Tibial artery (tissue), 4 donors: ENCODE measurements at regions not wholly inside any gene's neighbourhood (a gene's known extent, or its start where the extent isn't known, plus 50 kb on each side); places are given as distances from the start of the nearest gene placed in this dataset.

Experiments
- DNase-seq, 2 donors: peaks; one replicate each; pipeline ENCODE4 v3.0.0-alpha.2; 2019
- H3K27ac ChIP-seq, 2 donors: fragments of 200-600 bp; sonication (generic) in 1 of 2; 1 replicate in 1 of 2; 2 replicates in 1 of 2; pipeline ENCODE4 v1.5.1; 2018 to 2019; ENCODE audit warnings: mild to moderate bottlenecking in 1 of 2
- H3K27me3 ChIP-seq, 2 donors: fragments of 200-600 bp; sonication (generic) in 1 of 2; one replicate each; pipeline versions ENCODE4 v1.5.1 to v1.6.0; 2016 to 2019
- H3K36me3 ChIP-seq, 3 donors: fragments of 200-600 bp; sonication (generic) in 2 of 3; one replicate each; pipeline ENCODE4 v1.5.1; 2016 to 2019; ENCODE audit warnings: mild to moderate bottlenecking in 2 of 3
- H3K4me1 ChIP-seq, 4 donors: fragments of 200-600 bp; sonication (generic) in 2 of 4; 1 replicate in 3 of 4; 2 replicates in 1 of 4; pipeline ENCODE4 v1.5.1; 2016 to 2019
- H3K4me3 ChIP-seq, 2 donors: fragments of 200-600 bp; sonication (generic) in 1 of 2; 1 replicate in 1 of 2; 2 replicates in 1 of 2; pipeline ENCODE4 v1.5.1; 2018 to 2019; ENCODE audit warnings: mild to moderate bottlenecking in 2 of 2
- H3K9me3 ChIP-seq, 3 donors: fragments of 200-600 bp; sonication (generic) in 1 of 3; one replicate each; pipeline ENCODE4 v1.5.1; 2016 to 2019
- intact Hi-C: fragments of 100-400 bp; cut with DNase I; formaldehyde crosslinking; loops from one replicate; pipeline ENCODE4 v1.15.0; 2023; ENCODE audit warnings: low total_unique reads
- TF ChIP-seq, protein P1 (sequence below), 2 experiments: fragments of 200-600 bp in 1 of 2; fragments of 450-650 bp in 1 of 2; IDR thresholded peaks; one replicate each; pipeline ENCODE4 v1.5.1; 2017 to 2019; ENCODE audit warnings: antibody characterized with exemption in 2 of 2, mild to moderate bottlenecking in 1 of 2, moderate library complexity in 1 of 2

DNA sequence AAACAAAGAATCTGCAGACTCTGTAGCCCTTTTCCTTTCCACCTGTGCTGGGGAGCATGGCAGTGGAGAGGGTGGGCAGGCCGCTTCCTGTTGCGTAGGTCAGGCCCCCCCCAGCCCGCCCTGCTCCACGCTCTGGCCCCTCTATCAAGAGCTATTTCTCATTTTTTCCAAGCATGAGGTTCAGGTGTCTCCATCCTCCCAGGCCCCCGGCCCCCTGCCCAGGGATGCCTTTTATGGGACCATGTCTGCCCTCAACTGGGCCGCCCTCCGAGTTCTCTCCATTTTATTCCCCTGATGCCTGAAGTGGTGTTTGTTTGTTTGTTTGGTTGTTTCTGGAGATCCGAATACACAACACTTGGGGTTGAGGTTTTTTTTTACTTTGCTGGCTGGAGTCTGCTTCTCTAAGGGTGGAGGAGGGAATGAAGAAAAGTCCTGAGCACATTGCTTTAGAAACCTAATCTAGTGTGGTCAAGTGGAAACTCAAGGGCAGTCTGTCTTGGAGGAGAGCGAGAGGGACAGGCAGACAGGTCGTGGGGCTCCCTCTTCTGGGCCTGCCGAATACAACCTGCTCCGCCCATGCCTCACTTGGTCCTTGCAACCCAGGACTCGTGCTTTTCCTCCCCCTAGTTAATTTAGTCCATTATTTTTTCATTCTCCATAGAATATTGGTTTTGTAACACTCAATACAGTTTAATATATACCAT lies 176.5 kb upstream of the LYSMD4 start:
- Histone ChIP-seq H3K36me3 (no peaks in the 10 kb centered on the region), H3K4me1 (no peaks in the 10 kb centered on the region), H3K4me3 (no peak overlapping the region), H3K27ac (no peak overlapping the region), H3K27me3 (no peaks in the 10 kb centered on the region), H3K9me3 (no peaks in the 10 kb centered on the region)
- no peak for DNase-seq
- intact Hi-C loops, result no loop called here
- TF ChIP-seq, protein P1, sequence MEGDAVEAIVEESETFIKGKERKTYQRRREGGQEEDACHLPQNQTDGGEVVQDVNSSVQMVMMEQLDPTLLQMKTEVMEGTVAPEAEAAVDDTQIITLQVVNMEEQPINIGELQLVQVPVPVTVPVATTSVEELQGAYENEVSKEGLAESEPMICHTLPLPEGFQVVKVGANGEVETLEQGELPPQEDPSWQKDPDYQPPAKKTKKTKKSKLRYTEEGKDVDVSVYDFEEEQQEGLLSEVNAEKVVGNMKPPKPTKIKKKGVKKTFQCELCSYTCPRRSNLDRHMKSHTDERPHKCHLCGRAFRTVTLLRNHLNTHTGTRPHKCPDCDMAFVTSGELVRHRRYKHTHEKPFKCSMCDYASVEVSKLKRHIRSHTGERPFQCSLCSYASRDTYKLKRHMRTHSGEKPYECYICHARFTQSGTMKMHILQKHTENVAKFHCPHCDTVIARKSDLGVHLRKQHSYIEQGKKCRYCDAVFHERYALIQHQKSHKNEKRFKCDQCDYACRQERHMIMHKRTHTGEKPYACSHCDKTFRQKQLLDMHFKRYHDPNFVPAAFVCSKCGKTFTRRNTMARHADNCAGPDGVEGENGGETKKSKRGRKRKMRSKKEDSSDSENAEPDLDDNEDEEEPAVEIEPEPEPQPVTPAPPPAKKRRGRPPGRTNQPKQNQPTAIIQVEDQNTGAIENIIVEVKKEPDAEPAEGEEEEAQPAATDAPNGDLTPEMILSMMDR (IDR thresholded peaks at IDR 0.05), result no peak

DNA sequence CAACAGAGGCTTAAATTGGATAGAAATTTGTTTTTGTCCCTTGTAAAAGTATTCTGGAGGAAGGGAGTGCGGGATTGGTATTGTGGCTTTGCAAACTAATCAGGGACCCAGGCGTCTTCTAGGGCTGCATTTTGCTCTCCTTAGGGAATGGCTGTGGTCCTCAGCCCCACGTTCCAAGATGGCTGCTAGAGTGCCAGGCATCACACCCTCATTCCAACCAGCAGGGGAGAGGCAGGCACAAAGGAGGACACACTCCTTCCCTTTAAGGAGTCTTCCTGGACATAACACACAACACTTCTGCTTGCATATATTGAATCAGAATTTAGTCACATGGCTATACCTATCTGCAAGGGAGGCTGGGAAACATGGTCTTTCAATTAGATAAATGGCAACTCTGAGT lies 174.5 kb upstream of the LYSMD4 start:
- Histone ChIP-seq H3K9me3 (no peaks in the 10 kb centered on the region), H3K27me3 (no peaks in the 10 kb centered on the region), H3K4me1 (no peaks in the 10 kb centered on the region), H3K27ac (no peak overlapping the region), H3K36me3 (no peaks in the 10 kb centered on the region), H3K4me3 (no peak overlapping the region)
- TF ChIP-seq, protein P1 (IDR thresholded peaks at IDR 0.05), result no peak
- intact Hi-C loops, result no loop called here
- no peak for DNase-seq

DNA sequence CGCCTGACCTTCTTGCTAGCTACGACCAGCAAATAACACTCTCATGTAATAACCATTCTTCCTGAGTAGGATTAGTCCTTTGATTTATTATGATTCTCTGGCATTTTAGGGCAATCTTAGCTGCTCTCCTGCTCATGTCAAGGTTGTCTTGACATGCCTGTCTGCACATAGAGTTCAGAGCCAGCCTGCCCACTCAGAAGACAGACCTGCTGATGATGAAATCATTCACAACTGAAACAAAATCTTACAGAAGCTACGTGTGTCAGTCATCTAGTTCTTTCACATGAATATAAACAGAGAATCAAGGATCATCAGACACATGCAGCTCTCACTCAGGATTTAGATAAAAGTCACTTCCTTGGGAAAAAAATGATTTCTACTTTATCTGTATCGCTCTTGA lies 173.6 kb upstream of the LYSMD4 start:
- DNase-seq, result no peak
- Histone ChIP-seq H3K4me3 (no peak overlapping the region), H3K27me3 (no peaks in the 10 kb centered on the region), H3K9me3 (no peaks in the 10 kb centered on the region), H3K36me3 (no peaks in the 10 kb centered on the region), H3K27ac (no peak overlapping the region), H3K4me1 (no peaks in the 10 kb centered on the region)
- TF ChIP-seq, protein P1 (IDR thresholded peaks at IDR 0.05), result no peak
- intact Hi-C loops, result no loop called here

DNA sequence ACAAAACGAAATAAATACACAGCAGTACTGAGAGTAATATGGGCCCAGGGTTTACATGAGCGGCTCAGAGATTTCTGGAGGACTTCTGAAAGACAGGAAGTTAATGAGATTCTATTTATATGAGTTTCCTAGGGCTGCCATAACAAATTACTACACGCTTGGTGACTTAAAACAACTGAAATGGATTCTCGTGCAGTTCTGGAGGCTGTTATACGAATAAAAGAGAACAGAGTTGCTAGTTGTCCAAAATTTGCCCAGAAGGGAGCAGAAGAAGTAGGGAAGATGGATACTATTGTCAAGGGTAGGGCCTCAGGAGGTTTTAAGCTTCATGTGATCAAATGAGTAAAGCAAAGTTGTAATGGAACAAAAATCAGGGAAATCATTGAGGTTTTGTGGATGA lies 173.1 kb upstream of the LYSMD4 start:
- intact Hi-C loops, result no loop called here
- H3K27me3 ChIP-seq, result no peaks in the 10 kb centered on the region
- DNase-seq, result no peak
- H3K4me1 ChIP-seq, result no peaks in the 10 kb centered on the region
- TF ChIP-seq, protein P1 (IDR thresholded peaks at IDR 0.05), result no peak
- no peak overlapping the region for H3K27ac ChIP-seq
- H3K9me3 ChIP-seq, result no peaks in the 10 kb centered on the region
- no peak overlapping the region for H3K4me3 ChIP-seq
- no peaks in the 10 kb centered on the region for H3K36me3 ChIP-seq

DNA sequence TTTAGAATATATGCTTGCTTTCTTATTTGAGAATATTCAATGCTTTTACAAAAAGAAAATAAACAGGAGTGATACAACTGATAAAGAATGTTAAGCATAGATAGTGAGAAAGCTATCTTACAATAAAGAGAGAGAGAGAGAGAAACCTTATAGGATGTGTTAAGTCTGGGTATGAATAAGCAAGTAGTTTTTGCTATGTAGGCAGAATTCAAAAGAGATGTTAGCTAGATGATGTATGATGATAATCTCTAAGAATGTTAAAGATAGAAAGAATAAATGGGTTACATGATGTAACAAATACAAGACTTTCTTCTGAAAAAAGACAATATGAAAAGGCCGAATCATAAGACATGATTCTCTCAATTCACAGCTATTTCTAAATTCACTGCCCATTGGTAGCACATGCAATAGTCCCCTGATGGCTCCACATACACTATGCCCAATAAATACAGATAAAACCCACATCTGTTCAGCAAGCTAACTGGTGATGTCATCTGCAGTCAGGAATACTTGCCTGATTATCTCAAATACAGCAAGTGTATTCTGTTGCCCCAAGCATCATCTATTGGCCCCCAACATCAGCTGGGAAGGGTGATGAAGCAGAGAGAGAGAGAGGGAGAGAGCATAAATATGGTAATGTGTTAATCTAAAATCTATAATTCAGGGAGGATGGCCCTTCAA lies 169.2 kb upstream of the LYSMD4 start:
- TF ChIP-seq, protein P1 (IDR thresholded peaks at IDR 0.05), result no peak
- Histone ChIP-seq H3K4me3 (no peak overlapping the region), H3K4me1 (no peaks in the 10 kb centered on the region), H3K36me3 (no peaks in the 10 kb centered on the region), H3K27me3 (no peaks in the 10 kb centered on the region), H3K9me3 (no peaks in the 10 kb centered on the region), H3K27ac (no peak overlapping the region)
- intact Hi-C loops, result no loop called here
- DNase-seq, result no peak
